GM06990 (cell line): ENCODE measurements at regions not wholly inside any gene's neighbourhood (a gene's known extent, or its start where the extent isn't known, plus 50 kb on each side); places are given as distances from the start of the nearest gene placed in this dataset.

Source experiments
- DNase-seq: peaks from one replicate; pipeline ENCODE4 v3.0.0-alpha.2; 2011; ENCODE audit not compliant: insufficient read length; ENCODE audit errors: extremely low read depth
- H3K27me3 ChIP-seq: replicated peaks from 2 replicates; pipeline ENCODE4 v1.6.0; 2011; ENCODE audit warnings: low read length; ENCODE audit not compliant: control insufficient read depth, insufficient read depth
- H3K36me3 ChIP-seq: 2 replicates; pipeline ENCODE4 v1.5.1; 2011; ENCODE audit warnings: low read length; ENCODE audit not compliant: control insufficient read depth, insufficient read depth
- H3K4me3 ChIP-seq: replicated peaks from 2 replicates; pipeline ENCODE4 v1.5.1; 2011; ENCODE audit warnings: low read depth, mild to moderate bottlenecking, control low read depth, low read length
- TF ChIP-seq, protein P1 (sequence below): IDR thresholded peaks from 2 replicates; pipeline ENCODE4 v1.5.1; 2011; ENCODE audit warnings: low read length, control low read depth, mild to moderate bottlenecking, inconsistent platforms; ENCODE audit not compliant: insufficient read depth, poor library complexity, severe bottlenecking

DNA sequence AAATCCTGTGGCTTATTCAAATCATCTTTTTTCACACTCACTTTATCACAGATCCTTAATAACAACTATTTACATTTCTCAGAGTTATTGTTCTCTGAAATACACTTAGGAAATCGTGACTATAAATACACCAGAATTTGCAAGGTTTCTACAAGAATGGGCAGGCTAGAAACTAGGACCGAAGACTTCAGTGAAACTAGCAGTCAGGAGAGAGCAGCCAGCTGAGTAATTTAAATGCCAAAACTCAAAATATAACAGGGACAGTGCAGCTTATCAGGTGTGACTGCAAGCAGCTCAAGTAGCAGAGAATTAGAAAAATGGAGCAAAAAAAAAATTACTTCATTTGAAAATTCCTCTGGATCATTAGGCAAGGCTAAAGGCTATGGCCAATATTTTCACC lies 719.3 kb upstream of the ZNF608 start:
- TF ChIP-seq, protein P1, sequence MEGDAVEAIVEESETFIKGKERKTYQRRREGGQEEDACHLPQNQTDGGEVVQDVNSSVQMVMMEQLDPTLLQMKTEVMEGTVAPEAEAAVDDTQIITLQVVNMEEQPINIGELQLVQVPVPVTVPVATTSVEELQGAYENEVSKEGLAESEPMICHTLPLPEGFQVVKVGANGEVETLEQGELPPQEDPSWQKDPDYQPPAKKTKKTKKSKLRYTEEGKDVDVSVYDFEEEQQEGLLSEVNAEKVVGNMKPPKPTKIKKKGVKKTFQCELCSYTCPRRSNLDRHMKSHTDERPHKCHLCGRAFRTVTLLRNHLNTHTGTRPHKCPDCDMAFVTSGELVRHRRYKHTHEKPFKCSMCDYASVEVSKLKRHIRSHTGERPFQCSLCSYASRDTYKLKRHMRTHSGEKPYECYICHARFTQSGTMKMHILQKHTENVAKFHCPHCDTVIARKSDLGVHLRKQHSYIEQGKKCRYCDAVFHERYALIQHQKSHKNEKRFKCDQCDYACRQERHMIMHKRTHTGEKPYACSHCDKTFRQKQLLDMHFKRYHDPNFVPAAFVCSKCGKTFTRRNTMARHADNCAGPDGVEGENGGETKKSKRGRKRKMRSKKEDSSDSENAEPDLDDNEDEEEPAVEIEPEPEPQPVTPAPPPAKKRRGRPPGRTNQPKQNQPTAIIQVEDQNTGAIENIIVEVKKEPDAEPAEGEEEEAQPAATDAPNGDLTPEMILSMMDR, result no peak
- Histone ChIP-seq H3K27me3 (no peaks in the 10 kb centered on the region), H3K4me3 (no peak overlapping the region), H3K36me3 (no peaks in the 10 kb centered on the region)
- no peak for DNase-seq

DNA sequence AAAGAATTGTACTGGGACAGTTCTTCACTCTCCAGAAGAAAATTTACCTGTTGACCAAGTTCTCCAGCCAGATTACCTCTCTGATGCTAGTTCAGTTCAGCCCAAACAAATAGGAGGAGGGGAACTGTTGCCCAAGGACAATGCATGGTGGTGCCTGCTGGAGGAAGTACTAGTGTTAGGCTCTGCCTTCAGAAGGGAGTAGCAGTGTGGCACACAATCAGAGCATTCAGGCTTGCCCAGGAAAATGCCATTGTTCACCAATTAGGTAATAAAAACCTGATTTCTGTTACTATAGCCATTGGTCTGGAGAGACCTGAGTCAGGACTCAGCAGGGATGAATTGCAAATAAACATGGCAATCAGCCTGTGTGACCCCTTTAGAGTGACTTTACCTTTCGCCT lies 720.8 kb upstream of the ZNF608 start:
- H3K4me3 ChIP-seq, result no peak overlapping the region
- H3K27me3 ChIP-seq, result no peaks in the 10 kb centered on the region
- TF ChIP-seq, protein P1, result no peak
- H3K36me3 ChIP-seq, result no peaks in the 10 kb centered on the region
- no peak for DNase-seq

DNA sequence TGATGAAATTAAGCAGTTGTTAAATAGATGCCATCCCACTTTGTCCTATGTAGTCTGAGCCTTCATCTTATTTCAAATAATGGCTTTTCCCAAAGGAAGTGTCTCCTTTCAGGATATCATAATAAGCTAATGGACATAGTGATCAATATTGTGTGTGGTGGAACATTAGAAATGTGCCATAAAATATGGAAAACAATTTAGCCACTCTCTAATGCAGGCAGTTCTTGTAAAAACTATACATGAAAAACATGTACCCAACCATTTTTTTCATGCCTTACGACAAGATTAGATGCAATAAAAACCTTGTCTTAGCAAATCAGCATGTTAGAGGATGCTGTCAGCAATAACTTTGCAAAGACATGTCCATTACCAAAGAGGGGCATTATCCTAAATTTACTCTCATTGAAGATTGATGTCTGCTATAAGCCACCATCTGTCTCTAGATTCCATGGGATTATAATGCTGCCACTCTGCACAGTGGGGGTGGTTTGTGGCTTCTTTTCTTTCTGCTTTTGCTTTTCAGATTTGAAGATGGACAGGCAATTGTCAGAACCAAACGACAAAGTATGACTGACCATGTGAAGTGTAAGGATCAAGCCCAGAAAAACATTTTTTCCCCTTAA lies 724.0 kb upstream of the ZNF608 start:
- H3K36me3 ChIP-seq, result no peaks in the 10 kb centered on the region
- no peak overlapping the region for H3K4me3 ChIP-seq
- TF ChIP-seq, protein P1, result no peak
- no peak for DNase-seq
- H3K27me3 ChIP-seq, result no peaks in the 10 kb centered on the region

DNA sequence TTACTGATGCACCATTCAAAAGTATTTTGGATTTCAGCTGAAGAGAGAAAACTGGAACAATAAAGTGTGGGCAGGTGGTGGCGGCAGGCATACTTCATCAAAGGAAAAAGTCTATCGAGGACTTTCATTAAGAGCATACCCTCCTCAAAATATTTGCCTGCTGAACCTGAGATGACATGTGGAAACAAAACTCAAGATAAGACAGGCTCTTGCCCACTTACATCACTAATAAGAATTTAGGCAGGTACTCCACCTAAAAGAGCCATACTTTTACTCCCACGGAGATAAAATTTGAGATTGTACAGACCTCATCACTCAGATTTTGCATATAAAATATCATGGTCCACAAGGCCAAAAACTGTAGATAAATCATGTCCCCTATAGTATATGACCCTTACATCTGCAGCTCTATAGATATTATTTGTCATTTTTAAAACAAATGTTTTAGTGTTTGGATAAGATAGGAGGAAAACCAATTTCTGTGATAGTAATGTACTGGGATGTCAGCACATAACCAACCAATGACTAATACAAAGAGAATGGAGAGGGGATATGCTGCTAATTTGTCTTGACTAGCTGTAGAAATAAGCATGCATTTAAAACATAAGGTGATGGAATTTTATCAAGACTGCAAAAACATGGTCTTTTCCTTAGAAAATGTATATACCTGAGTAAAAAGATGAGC lies 730.6 kb upstream of the ZNF608 start:
- Histone ChIP-seq H3K36me3 (no peaks in the 10 kb centered on the region), H3K4me3 (no peak overlapping the region), H3K27me3 (no peaks in the 10 kb centered on the region)
- TF ChIP-seq, protein P1, result no peak
- DNase-seq, result no peak

DNA sequence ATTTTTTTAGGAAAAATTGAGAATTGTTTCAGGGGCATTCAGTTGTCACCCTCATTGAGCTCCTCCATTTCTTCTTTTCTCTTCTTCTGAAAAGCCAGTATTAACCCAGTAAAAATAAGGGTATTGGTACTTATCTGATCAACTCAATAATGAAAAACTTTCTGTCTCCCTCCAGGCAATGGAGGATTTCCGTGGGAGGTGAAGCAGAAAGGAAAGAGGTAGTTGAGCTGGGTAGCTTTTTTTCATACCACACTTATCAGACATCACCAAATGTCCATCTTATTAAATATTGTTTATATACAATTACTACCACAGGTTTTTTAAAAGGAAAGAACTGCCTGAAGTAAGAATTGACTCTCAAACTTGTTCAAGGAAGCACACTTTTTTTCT lies 731.1 kb upstream of the ZNF608 start:
- no peaks in the 10 kb centered on the region for H3K27me3 ChIP-seq
- TF ChIP-seq, protein P1, result no peak
- no peak for DNase-seq

More for the DNA sequence above, 731.1 kb upstream of the ZNF608 start:
- Histone ChIP-seq H3K36me3 (no peaks in the 10 kb centered on the region), H3K4me3 (no peak overlapping the region)
